PC-9 (cell line): ENCODE measurements at regions not wholly inside any gene's neighbourhood (a gene's known extent, or its start where the extent isn't known, plus 50 kb on each side); places are given as distances from the start of the nearest gene placed in this dataset.

Source experiments
- BruUV-seq: library from RNA; stranded (reverse); fragments of 400-500 nt; replicated peaks from 2 replicates; lab custom pipeline; 2021; lab: Mats Ljungman, UMichigan
- CTCF ChIA-PET: fragments of 300-600 bp; sonication (Branson Sonifier 250); formaldehyde crosslinking; loops from one replicate; lab custom pipeline; 2022; ENCODE audit warnings: antibody characterized with exemption; lab: Charles Lee
- POLR2A ChIA-PET: fragments of 300-600 bp; sonication (Branson Sonifier 250); formaldehyde crosslinking; loops from one replicate; lab custom pipeline; 2022; ENCODE audit warnings: antibody characterized with exemption; ENCODE audit not compliant: unreplicated experiment; lab: Charles Lee
- DNase-seq, 2 experiments: peaks; one replicate each; pipeline versions ENCODE4 v3.0.0 to v3.0.0-alpha.2; 2015 to 2022; ENCODE audit warnings: mixed read lengths in 1 of 2
- H2AFZ ChIP-seq: fragments of 200-600 bp; sonication (generic); 2 replicates; pipeline ENCODE4 v1.8.1; 2017; ENCODE audit warnings: antibody characterized with exemption
- H3F3A ChIP-seq: fragments of 200-600 bp; sonication (generic); 2 replicates; pipeline ENCODE4 v1.8.1; 2017; ENCODE audit warnings: antibody characterized with exemption, mild to moderate bottlenecking, low read depth; ENCODE audit not compliant: insufficient read depth
- H3K27ac ChIP-seq: fragments of 200-600 bp; sonication (generic); 2 replicates; pipeline ENCODE4 v1.6.1; 2016; ENCODE audit warnings: mixed run types
- H3K27me3 ChIP-seq: fragments of 200-600 bp; sonication (generic); 2 replicates; pipeline ENCODE4 v1.6.1; 2016; ENCODE audit warnings: low read depth, mixed run types; ENCODE audit not compliant: insufficient read depth
- H3K36me3 ChIP-seq: fragments of 200-600 bp; sonication (generic); 2 replicates; pipeline ENCODE4 v1.6.1; 2016; ENCODE audit warnings: low read depth, mixed run types
- H3K4me1 ChIP-seq: fragments of 200-600 bp; sonication (generic); replicated peaks from 2 replicates; pipeline ENCODE4 v1.6.1; 2016; ENCODE audit warnings: mixed run types; ENCODE audit not compliant: insufficient read depth
- H3K4me2 ChIP-seq: fragments of 200-600 bp; sonication (generic); 2 replicates; pipeline ENCODE4 v1.6.1; 2017; ENCODE audit warnings: mixed run types
- H3K4me3 ChIP-seq: fragments of 200-600 bp; sonication (generic); 2 replicates; pipeline ENCODE4 v1.6.1; 2016; ENCODE audit warnings: mixed run types
- H3K79me2 ChIP-seq: fragments of 200-600 bp; sonication (generic); 2 replicates; pipeline ENCODE4 v1.6.1; 2017; ENCODE audit warnings: low read depth, mixed run types
- H3K9me2 ChIP-seq: fragments of 200-600 bp; sonication (generic); 2 replicates; pipeline ENCODE4 v1.8.1; 2017; ENCODE audit warnings: mild to moderate bottlenecking; ENCODE audit not compliant: insufficient read depth
- H3K9me3 ChIP-seq: fragments of 200-600 bp; sonication (generic); 2 replicates; pipeline ENCODE4 v1.8.1; 2016; ENCODE audit warnings: low read depth; ENCODE audit not compliant: insufficient read depth
- H4K20me1 ChIP-seq: fragments of 200-600 bp; sonication (generic); 2 replicates; pipeline ENCODE4 v1.8.1; 2017; ENCODE audit not compliant: insufficient read depth
- EZH2 ChIP-seq: fragments of 200-600 bp; sonication (generic); IDR thresholded peaks from 2 replicates; pipeline ENCODE4 v1.8.0; 2017; ENCODE audit warnings: antibody characterized with exemption, low read depth
- intact Hi-C: fragments of 100-400 bp; cut with micrococcal nuclease; formaldehyde crosslinking; loops from one replicate; pipeline ENCODE4 v1.10.0; 2022; ENCODE audit not compliant: unreplicated experiment
- TF ChIP-seq, protein P1 (sequence below): fragments of 200-600 bp; sonication (generic); conservative IDR thresholded peaks from 2 replicates; pipeline ENCODE4 v1.6.1; 2017; ENCODE audit warnings: mixed run types, antibody characterized with exemption, mild to moderate bottlenecking, moderate library complexity

DNA sequence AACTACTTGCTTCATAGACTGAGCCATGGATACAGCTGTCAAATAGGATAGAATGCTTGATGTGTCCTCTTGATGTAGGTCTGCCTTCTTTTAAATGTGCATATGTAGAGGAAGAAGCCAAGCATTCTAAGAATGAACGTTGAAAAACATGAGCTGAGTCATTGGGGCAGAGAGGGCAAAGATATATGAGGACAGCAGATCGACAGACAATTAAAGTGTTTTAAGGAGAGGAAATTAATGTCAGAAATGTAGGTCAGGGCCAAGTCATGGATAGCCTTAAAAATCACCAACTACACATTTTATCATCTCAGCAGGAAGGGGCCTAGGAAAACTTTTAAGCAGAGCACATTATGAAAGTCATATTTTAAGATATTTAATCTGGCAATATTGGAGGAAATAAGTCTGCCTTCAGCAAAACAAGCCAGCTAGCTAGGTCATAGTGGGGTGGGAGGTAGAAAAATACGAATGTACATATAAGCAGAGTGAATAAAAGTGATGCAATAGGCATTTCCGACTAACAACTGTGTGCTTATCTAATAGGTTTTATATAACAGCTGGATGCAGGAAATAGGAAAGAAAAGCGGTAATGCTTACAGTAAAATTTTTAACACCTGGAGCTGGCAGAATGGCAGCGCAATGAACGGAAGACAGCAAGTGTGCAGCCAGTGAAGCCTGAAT lies 638.3 kb upstream of the TPK1 start:
- Histone ChIP-seq H3K36me3 (no peaks in the 10 kb centered on the region), H3K9me3 (no peaks in the 10 kb centered on the region), H3K79me2 (no peaks in the 10 kb centered on the region), H3K27ac (no peak overlapping the region), H3K27me3 (no peaks in the 10 kb centered on the region), H3K4me2 (no peak overlapping the region), H3K4me1 (no peaks in the 10 kb centered on the region), H3K9me2 (no peaks in the 10 kb centered on the region), H3F3A (no peaks in the 10 kb centered on the region), H2AFZ (no peak overlapping the region), H4K20me1 (no peaks in the 10 kb centered on the region), H3K4me3 (no peak overlapping the region)
- intact Hi-C loops: no loop called here
- DNase-seq: no peak
- ChIA-PET POLR2A (no interaction called here), CTCF (no interaction called here)
- TF ChIP-seq, protein P1, sequence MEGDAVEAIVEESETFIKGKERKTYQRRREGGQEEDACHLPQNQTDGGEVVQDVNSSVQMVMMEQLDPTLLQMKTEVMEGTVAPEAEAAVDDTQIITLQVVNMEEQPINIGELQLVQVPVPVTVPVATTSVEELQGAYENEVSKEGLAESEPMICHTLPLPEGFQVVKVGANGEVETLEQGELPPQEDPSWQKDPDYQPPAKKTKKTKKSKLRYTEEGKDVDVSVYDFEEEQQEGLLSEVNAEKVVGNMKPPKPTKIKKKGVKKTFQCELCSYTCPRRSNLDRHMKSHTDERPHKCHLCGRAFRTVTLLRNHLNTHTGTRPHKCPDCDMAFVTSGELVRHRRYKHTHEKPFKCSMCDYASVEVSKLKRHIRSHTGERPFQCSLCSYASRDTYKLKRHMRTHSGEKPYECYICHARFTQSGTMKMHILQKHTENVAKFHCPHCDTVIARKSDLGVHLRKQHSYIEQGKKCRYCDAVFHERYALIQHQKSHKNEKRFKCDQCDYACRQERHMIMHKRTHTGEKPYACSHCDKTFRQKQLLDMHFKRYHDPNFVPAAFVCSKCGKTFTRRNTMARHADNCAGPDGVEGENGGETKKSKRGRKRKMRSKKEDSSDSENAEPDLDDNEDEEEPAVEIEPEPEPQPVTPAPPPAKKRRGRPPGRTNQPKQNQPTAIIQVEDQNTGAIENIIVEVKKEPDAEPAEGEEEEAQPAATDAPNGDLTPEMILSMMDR: no peak
- no peak for TF ChIP-seq EZH2
- no TSS peak for BruUV-seq

DNA sequence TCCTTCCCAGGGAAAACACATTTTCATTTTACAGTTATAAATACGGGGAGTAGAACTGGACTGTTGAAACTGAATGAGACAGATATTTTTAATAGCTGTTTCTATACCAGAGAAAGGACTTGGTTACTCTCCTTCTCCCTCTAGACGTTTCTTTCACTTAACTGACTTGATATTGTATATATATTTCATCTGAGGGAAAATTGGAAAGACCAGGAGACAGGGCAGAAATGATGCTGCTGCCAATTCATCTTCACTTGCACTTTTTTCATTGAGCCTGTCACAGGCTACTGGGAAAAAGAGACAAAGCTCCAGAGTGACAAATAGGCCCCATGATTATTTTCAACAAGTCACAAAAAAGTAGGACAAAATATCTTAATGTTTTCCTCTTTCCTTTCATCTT lies 636.0 kb upstream of the TPK1 start:
- H4K20me1 ChIP-seq: no peaks in the 10 kb centered on the region
- no peaks in the 10 kb centered on the region for H3K9me2 ChIP-seq
- no peaks in the 10 kb centered on the region for H3K36me3 ChIP-seq
- H3F3A ChIP-seq: no peaks in the 10 kb centered on the region
- CTCF ChIA-PET: no interaction called here
- BruUV-seq: no TSS peak
- no peak overlapping the region for H2AFZ ChIP-seq
- no peak overlapping the region for H3K4me3 ChIP-seq
- TF ChIP-seq, protein P1: no peak
- no peak for TF ChIP-seq EZH2
- no peaks in the 10 kb centered on the region for H3K4me1 ChIP-seq
- no peak overlapping the region for H3K27ac ChIP-seq
- no peaks in the 10 kb centered on the region for H3K27me3 ChIP-seq
- no peaks in the 10 kb centered on the region; the same call in 1 of the 2 replicates for H3K9me3 ChIP-seq
- H3K79me2 ChIP-seq: no peaks in the 10 kb centered on the region
- no peak overlapping the region for H3K4me2 ChIP-seq
- intact Hi-C loops: no loop called here
- no peak for DNase-seq
- POLR2A ChIA-PET: no interaction called here

DNA sequence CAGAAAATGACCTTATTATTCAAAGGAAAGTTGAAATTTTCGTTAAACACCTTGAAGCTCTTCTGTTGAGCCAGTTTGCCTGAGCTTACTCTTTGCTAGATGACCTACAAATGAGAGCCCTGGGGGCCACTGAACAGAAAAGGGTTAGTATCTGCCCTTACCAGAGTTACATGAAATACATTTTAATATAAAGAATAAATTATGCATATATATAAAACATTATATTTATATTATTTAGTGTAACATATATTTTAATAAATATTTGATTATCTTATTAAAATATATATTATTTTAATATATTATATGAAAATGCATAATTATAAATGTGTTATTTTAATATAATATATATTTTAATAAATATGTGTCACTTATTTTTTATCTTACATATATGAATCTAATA lies 628.4 kb upstream of the TPK1 start:
- Histone ChIP-seq H2AFZ (no peak overlapping the region), H3K36me3 (no peaks in the 10 kb centered on the region), H3K9me2 (no peaks in the 10 kb centered on the region), H3K4me3 (no peak overlapping the region), H3K4me2 (no peak overlapping the region), H3F3A (no peaks in the 10 kb centered on the region), H3K79me2 (no peaks in the 10 kb centered on the region), H3K27ac (no peak overlapping the region), H3K27me3 (no peaks in the 10 kb centered on the region), H3K9me3 (no peaks in the 10 kb centered on the region; the same call in 1 of the 2 replicates), H3K4me1 (no peaks in the 10 kb centered on the region), H4K20me1 (no peaks in the 10 kb centered on the region)
- ChIA-PET POLR2A (no interaction called here), CTCF (no interaction called here)
- intact Hi-C loops: no loop called here
- no peak for DNase-seq
- TF ChIP-seq EZH2: no peak
- TF ChIP-seq, protein P1: no peak
- no TSS peak for BruUV-seq
